Stimulated activated CD4-positive, alpha-beta T cell treated with anti-CD3 and anti-CD28 coated beads, Interleukin-1b, Interleukin-23, amount 100 ng/mL, for 48 hours (primary cell): ENCODE measurements at regions not wholly inside any gene's neighbourhood (a gene's known extent, or its start where the extent isn't known, plus 50 kb on each side); places are given as distances from the start of the nearest gene placed in this dataset.

Source experiments
- DNase-seq: peaks from one replicate; pipeline ENCODE4 v3.0.0-alpha.2; 2020

GRCh38 chr9:99366183-99366582 is 144.1 kb downstream of the SEC61B start:
- no peak for DNase-seq

- DNase-seq: no peak
Measured at GRCh38 chr9:99366621-99367020, 144.5 kb downstream of the SEC61B start.

GRCh38 chr9:99368341-99369326 is 146.6 kb downstream of the SEC61B start:
- no peak for DNase-seq

- no peak for DNase-seq
Measured at GRCh38 chr9:99369327-99369722, 147.2 kb downstream of the SEC61B start.

- DNase-seq: no peak
Measured at GRCh38 chr9:99370376-99370775, 148.3 kb downstream of the SEC61B start.

- DNase-seq: no peak
Measured at GRCh38 chr9:99371376-99371775, 149.3 kb downstream of the SEC61B start.

- DNase-seq: no peak
Measured at GRCh38 chr9:99373912-99374311, 151.8 kb downstream of the SEC61B start.

GRCh38 chr9:99374793-99375192 is 152.7 kb downstream of the SEC61B start:
- no peak for DNase-seq

GRCh38 chr9:99375481-99375880 is 153.4 kb downstream of the SEC61B start:
- DNase-seq: no peak

GRCh38 chr9:99377790-99378775 is 156.0 kb downstream of the SEC61B start:
- no peak for DNase-seq

- no peak for DNase-seq
Measured at GRCh38 chr9:99383536-99383935, 161.5 kb downstream of the SEC61B start.

- no peak for DNase-seq
Measured at GRCh38 chr9:99385215-99385614, 163.1 kb downstream of the SEC61B start.

- no peak for DNase-seq
Measured at GRCh38 chr9:99385814-99386279, 163.8 kb downstream of the SEC61B start.

- DNase-seq: no peak
Measured at GRCh38 chr9:99387431-99387830, 165.3 kb downstream of the SEC61B start.

- no peak for DNase-seq
Measured at GRCh38 chr9:99389087-99390033, 167.3 kb downstream of the SEC61B start.

- no peak for DNase-seq
Measured at GRCh38 chr9:99391937-99392594, 170.0 kb downstream of the SEC61B start.

GRCh38 chr9:99392986-99393385 is 170.9 kb downstream of the SEC61B start:
- DNase-seq: no peak

- DNase-seq: no peak
Measured at GRCh38 chr9:99393993-99394392, 171.9 kb downstream of the SEC61B start.

- no peak for DNase-seq
Measured at GRCh38 chr9:99398241-99398640, 176.2 kb downstream of the SEC61B start.

- DNase-seq: no peak
Measured at GRCh38 chr9:99399474-99399873, 177.4 kb downstream of the SEC61B start.

GRCh38 chr9:99400184-99400731 is 178.2 kb downstream of the SEC61B start:
- no peak for DNase-seq
